DOHH2 (cell line): ENCODE measurements at regions not wholly inside any gene's neighbourhood (a gene's known extent, or its start where the extent isn't known, plus 50 kb on each side); places are given as distances from the start of the nearest gene placed in this dataset.

Experiments
- H3F3A ChIP-seq: fragments of 200-600 bp; sonication (generic), shearing (Covaris generic); 2 replicates; pipeline ENCODE4 v1.6.0; 2016; ENCODE audit warnings: antibody characterized with exemption, mild to moderate bottlenecking; ENCODE audit not compliant: control insufficient read depth, insufficient read depth
- H3K27ac ChIP-seq: fragments of 200-600 bp; sonication (generic); 2 replicates; pipeline ENCODE4 v1.5.1; 2014; ENCODE audit warnings: low read depth, mild to moderate bottlenecking, low read length, moderate library complexity
- H3K27me3 ChIP-seq: fragments of 200-600 bp; sonication (generic); 2 replicates; pipeline ENCODE4 v1.6.1; 2014; ENCODE audit warnings: mild to moderate bottlenecking, low read length, mixed read lengths; ENCODE audit not compliant: control insufficient read depth
- H3K36me3 ChIP-seq: fragments of 200-600 bp; sonication (generic); 2 replicates; pipeline ENCODE4 v1.6.1; 2014; ENCODE audit warnings: mild to moderate bottlenecking, low read length, moderate library complexity, mixed read lengths; ENCODE audit not compliant: control insufficient read depth
- H3K4me1 ChIP-seq: fragments of 200-600 bp; sonication (generic); 2 replicates; pipeline ENCODE4 v1.6.1; 2014; ENCODE audit warnings: mild to moderate bottlenecking, low read length, mixed read lengths; ENCODE audit not compliant: control insufficient read depth
- H3K4me2 ChIP-seq: fragments of 200-600 bp; sonication (generic); 2 replicates; pipeline ENCODE4 v1.6.0; 2014; ENCODE audit warnings: mild to moderate bottlenecking, low read length, moderate library complexity
- H3K4me3 ChIP-seq: fragments of 200-600 bp; sonication (generic); 2 replicates; pipeline ENCODE4 v1.5.1; 2014; ENCODE audit warnings: mild to moderate bottlenecking, low read length, mixed read lengths
- H3K79me2 ChIP-seq: fragments of 200-600 bp; sonication (generic); 2 replicates; pipeline ENCODE4 v1.6.1; 2014; ENCODE audit warnings: mild to moderate bottlenecking, low read length, mixed read lengths; ENCODE audit not compliant: control insufficient read depth
- H3K9me2 ChIP-seq: fragments of 200-600 bp; sonication (generic); replicated peaks from 2 replicates; pipeline ENCODE4 v1.6.1; 2014; ENCODE audit warnings: mild to moderate bottlenecking, low read length, mixed read lengths; ENCODE audit not compliant: control insufficient read depth
- H3K9me3 ChIP-seq: fragments of 200-600 bp; sonication (generic); 2 replicates; pipeline ENCODE4 v1.6.1; 2014; ENCODE audit warnings: antibody characterized with exemption, low read length, mixed read lengths; ENCODE audit not compliant: control insufficient read depth, insufficient read depth
- H4K20me1 ChIP-seq: fragments of 200-600 bp; sonication (generic); 2 replicates; pipeline ENCODE4 v1.6.0; 2014; ENCODE audit warnings: low read depth, mild to moderate bottlenecking, antibody characterized with exemption, low read length, moderate library complexity; ENCODE audit not compliant: control insufficient read depth, insufficient read depth
- CTCF ChIP-seq: fragments of 200-600 bp; sonication (generic); IDR thresholded peaks from one replicate; pipeline ENCODE4 v1.5.1; 2014; ENCODE audit warnings: antibody characterized with exemption, mild to moderate bottlenecking, low read depth, low read length; ENCODE audit not compliant: poor library complexity, severe bottlenecking
- EZH2phosphoT487 ChIP-seq: fragments of 200-600 bp; sonication (generic); IDR thresholded peaks from 2 replicates; pipeline ENCODE4 v1.6.1; 2017; ENCODE audit warnings: borderline replicate concordance, mild to moderate bottlenecking, antibody characterized with exemption, low read length, moderate library complexity, mixed read lengths

GRCh38 chr17:71528210-71528609 is 592.6 kb upstream of the SOX9 start:
- no peaks in the 10 kb centered on the region for H3K9me3 ChIP-seq
- no peaks in the 10 kb centered on the region for H3K9me2 ChIP-seq
- H3K79me2 ChIP-seq, result no peaks in the 10 kb centered on the region
- no peak overlapping the region for H3K4me3 ChIP-seq
- no peaks in the 10 kb centered on the region for H3K36me3 ChIP-seq
- H3F3A ChIP-seq, result no peaks in the 10 kb centered on the region
- no peaks in the 10 kb centered on the region for H3K4me1 ChIP-seq
- H4K20me1 ChIP-seq, result no peaks in the 10 kb centered on the region
- H3K4me2 ChIP-seq, result no peak overlapping the region
- no peaks in the 10 kb centered on the region for H3K27me3 ChIP-seq
- H3K27ac ChIP-seq, result no peak overlapping the region
- no peak for TF ChIP-seq EZH2phosphoT487
- no peak for TF ChIP-seq CTCF

GRCh38 chr17:71530248-71530647 is 590.6 kb upstream of the SOX9 start:
- H3K27ac ChIP-seq, result no peak overlapping the region
- no peaks in the 10 kb centered on the region for H3F3A ChIP-seq
- H4K20me1 ChIP-seq, result no peaks in the 10 kb centered on the region
- no peak overlapping the region for H3K4me3 ChIP-seq
- no peaks in the 10 kb centered on the region for H3K4me1 ChIP-seq
- TF ChIP-seq EZH2phosphoT487 (no peak), CTCF (no peak)
- no peaks in the 10 kb centered on the region for H3K9me2 ChIP-seq
- no peaks in the 10 kb centered on the region for H3K36me3 ChIP-seq
- no peaks in the 10 kb centered on the region for H3K9me3 ChIP-seq
- no peak overlapping the region for H3K4me2 ChIP-seq
- H3K79me2 ChIP-seq, result no peaks in the 10 kb centered on the region
- H3K27me3 ChIP-seq, result no peaks in the 10 kb centered on the region

GRCh38 chr17:71535321-71535720 is 585.5 kb upstream of the SOX9 start:
- no peak overlapping the region for H3K4me3 ChIP-seq
- H3K9me2 ChIP-seq, result no peaks in the 10 kb centered on the region
- no peaks in the 10 kb centered on the region for H3K36me3 ChIP-seq
- H3K27ac ChIP-seq, result no peak overlapping the region
- H3K4me1 ChIP-seq, result no peaks in the 10 kb centered on the region
- TF ChIP-seq EZH2phosphoT487, result no peak
- no peak for TF ChIP-seq CTCF
- no peak overlapping the region for H3K4me2 ChIP-seq
- H4K20me1 ChIP-seq, result no peaks in the 10 kb centered on the region
- H3F3A ChIP-seq, result no peaks in the 10 kb centered on the region
- no peaks in the 10 kb centered on the region for H3K27me3 ChIP-seq
- H3K79me2 ChIP-seq, result no peaks in the 10 kb centered on the region
- H3K9me3 ChIP-seq, result no peaks in the 10 kb centered on the region

GRCh38 chr17:71546419-71546818 is 574.4 kb upstream of the SOX9 start:
- no peaks in the 10 kb centered on the region for H3F3A ChIP-seq

More at GRCh38 chr17:71546419-71546818, 574.4 kb upstream of the SOX9 start:
- no peak for TF ChIP-seq CTCF
- no peak for TF ChIP-seq EZH2phosphoT487
- Histone ChIP-seq H3K27me3 (no peaks in the 10 kb centered on the region), H3K9me2 (no peaks in the 10 kb centered on the region), H3K4me3 (no peak overlapping the region), H3K79me2 (no peaks in the 10 kb centered on the region), H3K27ac (no peak overlapping the region), H3K4me1 (no peaks in the 10 kb centered on the region), H3K36me3 (no peaks in the 10 kb centered on the region), H4K20me1 (no peaks in the 10 kb centered on the region), H3K4me2 (no peak overlapping the region), H3K9me3 (no peaks in the 10 kb centered on the region)
